CD14-positive monocyte (primary cell): ENCODE measurements at regions not wholly inside any gene's neighbourhood (a gene's known extent, or its start where the extent isn't known, plus 50 kb on each side); places are given as distances from the start of the nearest gene placed in this dataset.

Experiments
- DNase-seq, 3 donors: peaks; one replicate each; pipeline ENCODE4 v3.0.0-alpha.2; 2011 to 2022
- H2AFZ ChIP-seq: 2 replicates; pipeline ENCODE4 v1.6.0; 2012; ENCODE audit warnings: mild to moderate bottlenecking, low read depth, low read length, inconsistent platforms; ENCODE audit not compliant: insufficient read depth, poor library complexity, severe bottlenecking
- H3K27ac ChIP-seq, 2 donors: 1 replicate in 1 of 2; 2 replicates in 1 of 2; pipeline ENCODE4 v1.5.1; 2012 to 2013; ENCODE audit warnings: low read length in 2 of 2, control low read depth in 1 of 2, inconsistent platforms in 1 of 2, low read depth in 1 of 2, mild to moderate bottlenecking in 1 of 2
- H3K27me3 ChIP-seq, 2 donors: one replicate each; pipeline versions ENCODE4 v1.6.0 to v1.6.1; 2011 to 2013; ENCODE audit warnings: low read length in 2 of 2; ENCODE audit not compliant: control insufficient read depth in 2 of 2, insufficient read depth in 2 of 2
- H3K36me3 ChIP-seq, 2 donors: replicated peaks in 1 of 2; 1 replicate in 1 of 2; 2 replicates in 1 of 2; pipeline versions ENCODE4 v1.5.1 to v1.6.1; 2012 to 2013; ENCODE audit warnings: low read length in 2 of 2, control low read depth in 1 of 2, inconsistent platforms in 1 of 2, mild to moderate bottlenecking in 1 of 2; ENCODE audit not compliant: insufficient read depth in 2 of 2, control insufficient read depth in 1 of 2
- H3K4me1 ChIP-seq, 2 donors: 1 replicate in 1 of 2; 2 replicates in 1 of 2; pipeline versions ENCODE4 v1.5.1 to v1.6.1; 2012 to 2013; ENCODE audit warnings: low read length in 2 of 2, control low read depth in 1 of 2, inconsistent platforms in 1 of 2, mild to moderate bottlenecking in 1 of 2, moderate library complexity in 1 of 2; ENCODE audit not compliant: insufficient read depth in 2 of 2, control insufficient read depth in 1 of 2
- H3K4me2 ChIP-seq: replicated peaks from 2 replicates; pipeline ENCODE3; 2012; ENCODE audit warnings: low read length, moderate library complexity, mild to moderate bottlenecking; ENCODE audit not compliant: poor library complexity, severe bottlenecking; ENCODE audit errors: extremely low read depth
- H3K4me3 ChIP-seq, 3 experiments: fragments of 200-600 bp in 1 of 3; sonication (generic) in 1 of 3; replicated peaks in 1 of 3; 1 replicate in 2 of 3; 2 replicates in 1 of 3; pipeline ENCODE4 v1.5.1; 2011 to 2013; ENCODE audit warnings: low read length in 3 of 3, mild to moderate bottlenecking in 3 of 3, control low read depth in 2 of 3, low read depth in 2 of 3, inconsistent platforms in 1 of 3, moderate library complexity in 1 of 3
- H3K79me2 ChIP-seq: 2 replicates; pipeline ENCODE4 v1.6.0; 2012; ENCODE audit warnings: mild to moderate bottlenecking, control low read depth, inconsistent platforms, low read length, moderate library complexity; ENCODE audit not compliant: insufficient read depth
- H3K9ac ChIP-seq: 2 replicates; pipeline ENCODE4 v1.6.0; 2017; ENCODE audit warnings: low read length, mild to moderate bottlenecking; ENCODE audit not compliant: insufficient read depth, poor library complexity, severe bottlenecking
- H3K9me3 ChIP-seq, 2 donors: replicated peaks in 1 of 2; 1 replicate in 1 of 2; 2 replicates in 1 of 2; pipeline versions ENCODE4 v1.5.1 to v1.6.1; 2012 to 2013; ENCODE audit warnings: low read length in 2 of 2, control low read depth in 1 of 2; ENCODE audit not compliant: control insufficient read depth in 1 of 2, insufficient read depth in 1 of 2
- H4K20me1 ChIP-seq: 2 replicates; pipeline ENCODE4 v1.6.0; 2012; ENCODE audit warnings: mild to moderate bottlenecking, low read length, control low read depth, moderate library complexity; ENCODE audit not compliant: insufficient read depth
- H3K27ac Mint-ChIP-seq, 7 donors: one replicate each; pipeline ENCODE4 v1.8.0; 2020; ENCODE audit warnings: mild to moderate bottlenecking in 7 of 7, mixed read lengths in 7 of 7, moderate library complexity in 6 of 7, inconsistent platforms in 2 of 7
- H3K27me3 Mint-ChIP-seq, 3 donors: one replicate each; pipeline ENCODE4 v1.8.0; 2021 to 2022; ENCODE audit warnings: low read depth in 3 of 3, mild to moderate bottlenecking in 3 of 3, mixed read lengths in 3 of 3, moderate library complexity in 3 of 3, inconsistent platforms in 1 of 3
- H3K36me3 Mint-ChIP-seq, 2 donors: one replicate each; pipeline ENCODE4 v1.8.0; 2020; ENCODE audit warnings: mixed read lengths in 2 of 2, inconsistent platforms in 1 of 2, mild to moderate bottlenecking in 1 of 2
- H3K4me1 Mint-ChIP-seq: one replicate; pipeline ENCODE4 v1.8.0; 2020; ENCODE audit warnings: mild to moderate bottlenecking, mixed read lengths
- H3K4me3 Mint-ChIP-seq, 2 donors: one replicate each; pipeline ENCODE4 v1.8.0; 2020; ENCODE audit warnings: mild to moderate bottlenecking in 2 of 2, mixed read lengths in 2 of 2, moderate library complexity in 1 of 2
- H3K9me3 Mint-ChIP-seq, 7 donors: one replicate each; pipeline ENCODE4 v1.8.0; 2020 to 2022; ENCODE audit warnings: mixed read lengths in 7 of 7, mild to moderate bottlenecking in 6 of 7, moderate library complexity in 6 of 7, inconsistent platforms in 2 of 7
- CTCF ChIP-seq: fragments of 200-600 bp; IDR thresholded peaks from one replicate; pipeline ENCODE4 v1.8.0; 2022; ENCODE audit warnings: antibody characterized with exemption, mild to moderate bottlenecking
- WGBS: methylation state at CpG from one replicate; pipeline ENCODE4 v1.1.5; 2013; ENCODE audit warnings: missing lambda C conversion rate; ENCODE audit not compliant: insufficient coverage; 5-methylcytosine and 5-hydroxymethylcytosine counted together
- intact Hi-C, 2 donors: fragments of 100-400 bp; cut with micrococcal nuclease; formaldehyde crosslinking; loops; one replicate each; pipeline versions ENCODE4 v1.15.0 to v1.15.1; 2023

GRCh38 chr6:139779988-139780774 lies 405.7 kb upstream of the CITED2 start:
- H3K27ac ChIP-seq, result no peak overlapping the region
- H3K27me3 ChIP-seq, result no peaks in the 10 kb centered on the region
- no peaks in the 10 kb centered on the region for H3K36me3 ChIP-seq
- H3K79me2 ChIP-seq, result no peaks in the 10 kb centered on the region
- H3K4me1 ChIP-seq, result no peaks in the 10 kb centered on the region
- Mint-ChIP-seq H3K27me3 (no peaks in the 10 kb centered on the region), H3K4me3 (no peak overlapping the region), H3K9me3 (peaks cover 8 to 21% (median 11%) of the 10 kb centered on the region in 7 donors), H3K4me1 (no peaks in the 10 kb centered on the region), H3K27ac (no peak overlapping the region), H3K36me3 (peaks cover 0 to 5% of the 10 kb centered on the region in 2 donors)
- no peak overlapping the region for H3K4me3 ChIP-seq
- intact Hi-C loops, result no loop called here
- whole genome bisulfite sequencing, result 98% methylated on average over 5 of the region's 8 CpGs
- H2AFZ ChIP-seq, result no peak overlapping the region
- DNase-seq, result no peak
- peaks cover 0 to 10% of the 10 kb centered on the region in 2 donors for H3K9me3 ChIP-seq
- H3K9ac ChIP-seq, result no peak overlapping the region
- no peak for TF ChIP-seq CTCF
- H3K4me2 ChIP-seq, result no peak overlapping the region
- H4K20me1 ChIP-seq, result no peaks in the 10 kb centered on the region

- H3K9me3 ChIP-seq, result peaks cover 0 to under 1% of the 10 kb centered on the region in 2 donors
- no peaks in the 10 kb centered on the region for H3K36me3 ChIP-seq
- Mint-ChIP-seq H3K9me3 (peaks cover 0 to 8% (median 3%) of the 10 kb centered on the region in 7 donors), H3K27ac (peak overlapping the region in 1 of 7 donors; percentile 16), H3K4me1 (no peaks in the 10 kb centered on the region), H3K36me3 (no peaks in the 10 kb centered on the region), H3K4me3 (no peak overlapping the region), H3K27me3 (no peaks in the 10 kb centered on the region)
- WGBS, result 100% methylated on average over 1 of the region's 5 CpGs
- no peaks in the 10 kb centered on the region for H3K4me1 ChIP-seq
- no peak overlapping the region for H2AFZ ChIP-seq
- H3K4me3 ChIP-seq, result no peak overlapping the region
- no peak overlapping the region for H3K9ac ChIP-seq
- H3K79me2 ChIP-seq, result no peaks in the 10 kb centered on the region
- H3K27ac ChIP-seq, result no peak overlapping the region
- H3K4me2 ChIP-seq, result no peak overlapping the region
- no peak for TF ChIP-seq CTCF
- no peaks in the 10 kb centered on the region for H3K27me3 ChIP-seq
- intact Hi-C loops, result no loop called here
- H4K20me1 ChIP-seq, result no peaks in the 10 kb centered on the region
- no peak for DNase-seq
Observed at GRCh38 chr6:139778688-139779087, 404.2 kb upstream of the CITED2 start.
